ENCODE measurements at regions not wholly inside any gene's neighbourhood (a gene's known extent, or its start where the extent isn't known, plus 50 kb on each side); places are given as distances from the start of the nearest gene placed in this dataset.

- TF ChIP-seq CTCF (IDR thresholded peaks at IDR 0.05; ENCODE audit: low read length) (no peak), EZH2 (IDR thresholded peaks at IDR 0.05; ENCODE audit: borderline replicate concordance, low read length) (no peak)
Measured at GRCh38 chr4:97016186-97016907, 1126.9 kb downstream of the STPG2 start.
